Body of pancreas (tissue), 4 donors: ENCODE measurements at regions not wholly inside any gene's neighbourhood (a gene's known extent, or its start where the extent isn't known, plus 50 kb on each side); places are given as distances from the start of the nearest gene placed in this dataset.

Experiments used
- ATAC-seq: fragments of 150-250 bp; one replicate; pipeline ENCODE4 v1.9.1; 2016
- DNase-seq, 4 donors: peaks; one replicate each; pipeline ENCODE4 v3.0.0-alpha.2; 2019
- H3K27ac ChIP-seq, 4 donors: fragments of 200-600 bp; sonication (generic); 1 replicate in 3 of 4; 2 replicates in 1 of 4; pipeline versions ENCODE4 v1.5.1 to v1.6.1; 2016 to 2019; ENCODE audit warnings: mild to moderate bottlenecking in 1 of 4, mixed read lengths in 1 of 4, moderate library complexity in 1 of 4
- H3K27me3 ChIP-seq, 2 donors: fragments of 200-600 bp; sonication (generic); one replicate each; pipeline ENCODE4 v1.6.0; 2016; ENCODE audit warnings: mild to moderate bottlenecking in 1 of 2
- H3K36me3 ChIP-seq, 2 donors: fragments of 200-600 bp; sonication (generic); replicated peaks in 1 of 2; 2 replicates each; pipeline ENCODE4 v1.5.1; 2016; ENCODE audit warnings: low read depth in 2 of 2; ENCODE audit not compliant: insufficient read depth in 1 of 2
- H3K4me1 ChIP-seq: fragments of 200-600 bp; sonication (generic); one replicate; pipeline ENCODE4 v1.6.0; 2016
- H3K4me3 ChIP-seq, 2 donors: fragments of 200-600 bp; sonication (generic); 1 replicate in 1 of 2; 2 replicates in 1 of 2; pipeline ENCODE4 v1.5.1; 2016 to 2019
- H3K9me3 ChIP-seq, 3 donors: fragments of 200-600 bp; sonication (generic); 1 replicate in 2 of 3; 2 replicates in 1 of 3; pipeline ENCODE4 v1.5.1; 2016
- POLR2A ChIP-seq, 3 donors: fragments of 450-650 bp; IDR thresholded peaks; one replicate each; pipeline ENCODE4 v1.6.1; 2016; ENCODE audit warnings: antibody characterized with exemption in 3 of 3, mild to moderate bottlenecking in 2 of 3
- WGBS, 2 donors: methylation state at CpG; one replicate each; pipeline ENCODE4 v1.1.5; 2017; 5-methylcytosine and 5-hydroxymethylcytosine counted together
- intact Hi-C: fragments of 100-400 bp; cut with DNase I; formaldehyde crosslinking; loops from one replicate; pipeline ENCODE4 v1.15.1; 2023
- TF ChIP-seq, protein P1 (sequence below), 7 experiments: fragments of 450-650 bp in 4 of 7; fragments of 200-600 bp in 3 of 7; sonication (generic) in 3 of 7; IDR thresholded peaks; one replicate each; pipeline ENCODE4 v1.5.1; 2016 to 2019; ENCODE audit warnings: antibody characterized with exemption in 7 of 7

DNA sequence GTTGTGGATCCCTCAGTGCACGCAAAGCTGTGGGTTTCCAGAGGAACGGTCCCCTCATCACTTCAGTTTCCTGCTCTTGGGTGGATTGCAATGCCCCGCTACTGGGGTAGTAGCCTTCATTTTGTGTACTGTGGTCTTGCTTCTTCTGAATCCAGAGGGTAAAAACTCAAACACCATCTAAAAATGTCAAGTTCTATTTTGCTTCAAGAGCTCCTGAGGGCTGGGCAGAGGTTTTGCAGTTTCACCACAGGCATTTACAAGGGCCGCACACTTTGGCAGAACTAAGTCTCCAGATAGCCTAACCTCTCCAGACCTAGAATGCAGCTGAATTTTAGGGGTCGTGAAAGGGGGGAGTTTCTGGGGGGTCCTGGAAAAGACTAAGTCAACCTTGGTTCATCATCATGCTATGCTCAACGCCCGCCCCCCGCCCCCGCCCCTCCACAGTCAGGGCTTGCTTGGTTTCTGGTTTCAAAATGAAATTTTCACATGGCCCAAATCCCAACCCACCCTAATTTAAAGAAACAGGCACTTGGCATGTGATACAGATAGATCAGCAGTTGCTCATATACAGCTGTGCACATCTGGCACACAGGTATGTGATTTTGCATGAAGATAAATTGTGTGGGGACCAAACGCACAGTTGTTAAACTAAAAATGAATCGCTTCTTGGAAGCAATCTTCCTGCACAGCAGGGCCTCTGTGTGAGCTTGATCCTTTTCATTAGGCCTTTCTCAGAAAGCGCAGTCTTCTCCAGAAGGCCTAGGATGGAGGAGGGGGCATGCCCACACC, 329.6 kb downstream of the OSR1 start:
- no peak for TF ChIP-seq POLR2A (IDR thresholded peaks at IDR 0.05)
- TF ChIP-seq, protein P1, sequence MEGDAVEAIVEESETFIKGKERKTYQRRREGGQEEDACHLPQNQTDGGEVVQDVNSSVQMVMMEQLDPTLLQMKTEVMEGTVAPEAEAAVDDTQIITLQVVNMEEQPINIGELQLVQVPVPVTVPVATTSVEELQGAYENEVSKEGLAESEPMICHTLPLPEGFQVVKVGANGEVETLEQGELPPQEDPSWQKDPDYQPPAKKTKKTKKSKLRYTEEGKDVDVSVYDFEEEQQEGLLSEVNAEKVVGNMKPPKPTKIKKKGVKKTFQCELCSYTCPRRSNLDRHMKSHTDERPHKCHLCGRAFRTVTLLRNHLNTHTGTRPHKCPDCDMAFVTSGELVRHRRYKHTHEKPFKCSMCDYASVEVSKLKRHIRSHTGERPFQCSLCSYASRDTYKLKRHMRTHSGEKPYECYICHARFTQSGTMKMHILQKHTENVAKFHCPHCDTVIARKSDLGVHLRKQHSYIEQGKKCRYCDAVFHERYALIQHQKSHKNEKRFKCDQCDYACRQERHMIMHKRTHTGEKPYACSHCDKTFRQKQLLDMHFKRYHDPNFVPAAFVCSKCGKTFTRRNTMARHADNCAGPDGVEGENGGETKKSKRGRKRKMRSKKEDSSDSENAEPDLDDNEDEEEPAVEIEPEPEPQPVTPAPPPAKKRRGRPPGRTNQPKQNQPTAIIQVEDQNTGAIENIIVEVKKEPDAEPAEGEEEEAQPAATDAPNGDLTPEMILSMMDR (IDR thresholded peaks at IDR 0.05), result no peak
- peaks cover 10% of the 10 kb centered on the region for H3K4me1 ChIP-seq
- intact Hi-C loops, result no loop called here
- no peaks in the 10 kb centered on the region for H3K9me3 ChIP-seq
- no peaks in the 10 kb centered on the region for H3K27me3 ChIP-seq
- no peak overlapping the region for H3K27ac ChIP-seq
- ATAC-seq (no peak), DNase-seq (no peak)
- WGBS, 2 donors, result 92 to 95% methylated on average over 12 of the region's 12 CpGs
- no peaks in the 10 kb centered on the region for H3K36me3 ChIP-seq
- H3K4me3 ChIP-seq, result no peak overlapping the region

DNA sequence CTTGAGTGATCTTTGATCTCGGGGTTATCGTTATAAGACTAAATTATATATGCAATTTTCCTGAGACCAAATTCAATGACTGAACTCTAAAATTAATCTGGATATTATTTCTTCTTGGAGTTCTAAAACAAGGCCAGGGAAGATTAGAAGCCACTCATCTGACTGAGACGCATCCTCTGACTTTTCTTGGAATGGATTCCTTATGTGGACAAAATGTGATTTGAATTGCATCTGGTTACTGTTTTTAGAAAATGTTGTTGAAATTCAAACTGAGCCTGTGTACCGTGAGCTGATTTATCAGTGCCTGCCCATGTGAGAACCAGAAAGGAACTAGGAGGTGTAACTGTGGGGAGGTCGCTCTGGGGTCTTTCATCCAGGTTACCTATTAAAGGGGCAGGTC, 330.8 kb downstream of the OSR1 start:
- WGBS, 2 donors, result 93 to 94% methylated on average over 5 of the region's 5 CpGs
- DNase-seq (no peak), ATAC-seq (no peak)
- H3K9me3 ChIP-seq, result no peaks in the 10 kb centered on the region
- no peaks in the 10 kb centered on the region for H3K27me3 ChIP-seq
- H3K4me3 ChIP-seq, result no peak overlapping the region
- intact Hi-C loops, result no loop called here
- no peaks in the 10 kb centered on the region for H3K36me3 ChIP-seq
- no peak for TF ChIP-seq POLR2A (IDR thresholded peaks at IDR 0.05)
- TF ChIP-seq, protein P1 (IDR thresholded peaks at IDR 0.05), result no peak
- H3K4me1 ChIP-seq, result peaks cover 10% of the 10 kb centered on the region
- H3K27ac ChIP-seq, result no peak overlapping the region

- Histone ChIP-seq H3K4me3 (no peak overlapping the region), H3K36me3 (no peaks in the 10 kb centered on the region), H3K4me1 (peaks cover 10% of the 10 kb centered on the region), H3K9me3 (no peaks in the 10 kb centered on the region), H3K27me3 (no peaks in the 10 kb centered on the region), H3K27ac (no peak overlapping the region)
- intact Hi-C loops, result no loop called here
- WGBS, 2 donors, result 72 to 77% methylated on average over 2 of the region's 2 CpGs
- DNase-seq, result no peak
- TF ChIP-seq POLR2A (IDR thresholded peaks at IDR 0.05), result no peak
- TF ChIP-seq, protein P1 (IDR thresholded peaks at IDR 0.05), result no peak
- ATAC-seq, result no peak
These were observed 332.2 kb downstream of the OSR1 start for GRCh38 chr2:19026261-19026660.

DNA sequence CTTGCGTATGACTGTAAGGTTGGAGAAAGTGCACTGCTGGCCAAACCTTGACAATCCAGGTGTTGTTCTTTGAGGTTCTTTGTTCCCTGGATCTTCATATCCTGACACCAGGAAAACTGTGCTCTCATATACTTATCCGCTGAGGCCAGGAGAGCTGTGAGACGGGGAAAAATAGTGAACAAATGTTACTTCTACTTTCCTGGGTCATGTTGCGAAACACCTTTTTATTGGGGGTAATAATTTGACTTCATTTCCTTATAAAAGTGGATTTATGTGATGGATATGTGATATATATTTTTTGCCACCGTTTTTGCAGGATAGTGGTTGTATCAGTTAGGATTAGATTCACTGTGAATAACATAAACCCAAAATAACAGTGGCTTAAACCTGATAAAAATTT, 336.1 kb downstream of the OSR1 start:
- ATAC-seq, result no peak
- intact Hi-C loops, result no loop called here
- Histone ChIP-seq H3K4me3 (no peak overlapping the region), H3K36me3 (no peaks in the 10 kb centered on the region), H3K4me1 (no peaks in the 10 kb centered on the region), H3K9me3 (no peaks in the 10 kb centered on the region), H3K27ac (no peak overlapping the region), H3K27me3 (no peaks in the 10 kb centered on the region)
- WGBS, 2 donors, result 83 to 84% methylated on average over 5 of the region's 5 CpGs
- no peak for DNase-seq
- no peak for TF ChIP-seq POLR2A (IDR thresholded peaks at IDR 0.05)
- TF ChIP-seq, protein P1 (IDR thresholded peaks at IDR 0.05), result no peak

DNA sequence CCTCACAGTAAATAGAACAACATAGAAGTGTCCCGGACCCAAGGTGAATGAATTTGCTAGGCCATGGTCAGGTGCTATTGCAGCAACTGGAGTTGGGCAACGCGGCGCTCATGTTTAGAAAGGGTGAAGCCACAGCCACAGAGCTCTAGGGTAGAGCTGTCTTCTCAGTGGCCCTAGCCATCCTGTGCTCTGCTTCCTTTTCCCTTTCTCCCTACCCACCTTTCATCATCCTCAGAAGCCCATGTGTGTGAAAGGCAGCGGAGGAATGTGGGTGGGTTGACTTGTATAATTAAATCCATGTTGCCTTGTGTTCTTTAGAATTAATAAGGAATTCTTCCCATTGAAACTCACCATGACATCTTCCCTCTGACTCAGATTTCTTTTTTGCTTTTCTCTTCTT, 336.7 kb downstream of the OSR1 start:
- Histone ChIP-seq H3K27ac (no peak overlapping the region), H3K9me3 (no peaks in the 10 kb centered on the region), H3K4me1 (no peaks in the 10 kb centered on the region), H3K4me3 (no peak overlapping the region), H3K27me3 (no peaks in the 10 kb centered on the region), H3K36me3 (no peaks in the 10 kb centered on the region)
- ATAC-seq (no peak), DNase-seq (no peak)
- TF ChIP-seq, protein P1 (IDR thresholded peaks at IDR 0.05), result no peak
- no peak for TF ChIP-seq POLR2A (IDR thresholded peaks at IDR 0.05)
- intact Hi-C loops, result no loop called here
- 93 to 97% methylated on average over 5 of the region's 5 CpGs for WGBS, 2 donors
